ENCODE measurements at regions not wholly inside any gene's neighbourhood (a gene's known extent, or its start where the extent isn't known, plus 50 kb on each side); places are given as distances from the start of the nearest gene placed in this dataset.

DNA sequence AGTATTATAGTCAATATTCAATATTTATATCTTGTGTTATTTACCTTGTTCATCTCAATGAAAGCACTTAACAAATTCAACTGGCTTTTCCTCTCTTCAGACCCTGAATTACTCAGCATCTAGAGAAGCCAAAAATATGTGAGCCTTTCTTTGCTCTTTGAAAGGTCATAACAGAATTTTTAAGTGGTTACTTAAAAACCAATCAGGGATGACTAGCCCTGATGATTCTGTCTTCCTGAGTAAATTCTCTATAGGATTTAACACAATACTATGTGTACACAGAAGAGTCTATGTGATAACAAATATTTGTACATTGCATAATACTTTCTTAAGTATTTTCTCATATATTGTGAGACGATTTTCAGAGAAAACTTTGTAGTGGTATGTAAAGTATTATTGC lies 546.3 kb downstream of the MAT2B start:
- no peak for DNase-seq

DNA sequence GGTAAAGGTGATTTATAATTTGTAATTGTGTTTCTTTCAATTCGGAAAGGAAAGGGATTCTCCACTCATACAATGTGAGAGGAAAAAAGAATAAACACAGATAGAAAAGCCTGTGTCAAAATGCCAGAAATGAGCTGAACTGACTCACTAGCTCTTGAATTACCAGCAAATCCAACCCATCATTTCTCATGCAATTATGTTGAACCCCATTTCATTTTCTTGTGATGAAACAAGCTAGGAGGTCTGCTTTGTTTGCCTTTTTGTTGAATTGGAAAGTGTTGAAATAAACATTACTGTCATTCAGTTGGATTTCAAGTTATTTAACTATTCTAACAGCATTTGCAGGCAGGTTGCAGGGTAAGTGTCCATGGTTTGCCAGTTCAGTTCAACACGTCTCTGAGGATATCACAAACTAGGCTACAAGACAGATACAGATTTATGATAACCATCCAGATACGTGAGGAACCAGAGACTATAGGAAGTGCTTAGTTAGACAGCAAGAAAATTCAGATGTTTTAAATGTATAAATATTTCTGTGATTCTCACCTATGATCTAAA lies 547.2 kb downstream of the MAT2B start:
- DNase-seq: no peak

DNA sequence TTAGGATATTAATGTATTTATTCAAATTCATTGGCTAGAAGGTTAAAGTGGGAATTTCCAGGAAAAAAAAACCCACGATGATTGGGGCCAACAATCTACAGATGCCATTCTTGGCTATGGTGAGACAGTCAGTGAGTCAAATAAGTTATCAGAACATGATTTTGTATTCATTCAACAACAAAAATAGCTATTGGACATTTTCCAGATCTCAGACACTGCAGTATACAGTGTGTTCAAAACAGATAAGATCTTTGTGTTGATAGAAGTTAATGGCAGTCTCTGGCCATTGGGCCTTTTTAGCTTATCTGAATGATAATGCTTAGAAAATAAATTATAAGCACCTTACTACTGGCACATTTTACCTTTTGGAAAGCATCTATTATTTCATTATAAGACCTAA lies 547.7 kb downstream of the MAT2B start:
- DNase-seq: no peak

DNA sequence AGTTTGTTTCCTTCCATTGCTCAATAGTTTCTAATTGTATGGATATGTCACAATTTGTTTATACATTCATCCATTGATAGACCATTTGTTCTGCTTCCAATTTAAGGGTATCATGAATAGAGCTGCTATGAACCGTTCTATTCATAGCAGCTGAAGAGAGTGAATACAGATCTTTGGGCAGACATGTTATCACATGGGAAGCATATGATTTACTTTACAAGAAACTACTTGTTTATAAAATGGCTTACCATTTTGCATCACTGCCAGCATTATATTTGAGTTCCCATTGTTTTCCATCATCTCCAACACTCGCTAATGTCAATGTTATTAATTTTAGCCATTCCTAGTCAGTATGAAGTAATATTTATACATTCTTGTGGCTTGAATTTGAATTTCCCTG lies 549.0 kb downstream of the MAT2B start:
- DNase-seq: no peak

DNA sequence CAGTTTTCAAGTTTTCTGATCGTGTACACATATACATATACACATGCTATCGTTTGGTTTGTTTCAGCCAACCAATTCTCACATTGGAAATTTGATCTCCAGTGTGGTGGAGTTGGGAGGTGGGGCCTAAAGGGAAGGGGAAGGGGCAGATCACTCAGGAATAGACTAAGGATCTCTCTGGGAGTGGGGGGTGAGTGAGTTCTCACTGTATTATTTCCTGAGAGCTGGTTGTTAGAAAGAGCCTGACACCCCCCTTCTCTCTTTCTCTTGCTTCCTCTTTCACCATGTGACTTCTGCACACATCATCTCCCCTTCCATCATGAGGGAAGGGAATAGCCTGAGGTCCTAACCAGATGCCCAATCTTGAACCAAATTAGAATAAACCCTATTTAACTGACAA lies 551.7 kb downstream of the MAT2B start:
- DNase-seq: no peak

DNA sequence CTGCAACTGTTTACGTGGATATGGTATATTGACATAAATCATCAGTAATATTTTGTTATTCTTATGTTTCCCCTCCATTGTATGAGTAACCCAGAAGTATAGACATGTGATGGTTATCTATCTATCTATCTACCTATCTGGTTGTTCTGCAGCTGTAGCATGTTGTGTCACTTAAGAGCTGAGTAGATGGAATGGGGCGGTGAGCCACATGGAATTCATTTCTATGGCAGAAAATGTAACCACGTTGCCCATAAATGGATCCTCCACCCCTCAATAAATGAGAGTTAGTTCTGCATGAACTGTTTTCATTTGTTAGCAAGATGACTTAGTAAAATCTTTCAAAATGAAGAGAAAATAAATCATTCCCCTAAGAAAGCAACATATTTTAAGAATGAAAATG lies 553.2 kb downstream of the MAT2B start:
- no peak for DNase-seq

DNA sequence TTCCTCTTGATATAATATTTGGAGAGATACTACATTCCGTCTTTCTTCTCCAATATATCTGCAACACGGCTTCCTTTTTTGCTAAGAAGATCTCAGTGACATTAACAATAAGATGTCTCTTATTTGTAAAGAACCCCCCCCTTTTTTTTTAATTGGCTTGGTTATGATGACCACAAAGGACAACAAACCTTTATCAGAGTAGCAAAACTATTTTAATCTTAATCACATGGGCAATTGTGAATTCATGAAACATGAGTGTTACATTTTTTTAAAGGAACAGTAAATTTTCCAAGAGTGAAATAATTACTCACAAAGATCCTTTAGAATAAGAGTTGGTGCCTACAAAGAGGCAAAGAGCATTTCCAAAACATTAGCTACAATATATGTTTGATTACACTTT lies 554.1 kb downstream of the MAT2B start:
- DNase-seq: no peak

DNA sequence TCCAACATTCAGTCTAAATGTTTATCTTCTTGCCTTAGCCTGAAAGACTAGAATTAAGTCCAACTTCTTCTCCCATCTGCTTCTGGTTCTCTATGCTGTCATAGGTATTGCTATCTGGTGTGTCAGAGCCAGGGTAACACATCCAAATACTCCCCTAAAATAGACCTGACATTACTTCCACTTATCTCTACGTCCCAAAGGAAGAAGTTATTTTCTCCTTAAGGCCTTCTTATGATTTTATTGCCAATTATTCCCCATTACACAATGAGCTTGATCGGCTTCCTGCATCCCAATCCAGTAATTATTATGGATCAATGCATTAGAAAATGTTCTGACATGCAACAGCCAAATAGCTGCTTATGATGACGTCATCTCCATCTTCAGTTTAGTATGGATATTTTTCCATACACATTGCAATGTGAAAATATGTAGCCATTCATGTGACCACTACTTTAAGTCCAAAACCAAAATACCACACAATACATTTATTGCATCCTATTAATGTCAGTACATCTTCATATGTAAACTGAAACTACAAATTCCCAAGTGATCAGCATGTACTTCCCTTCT lies 555.5 kb downstream of the MAT2B start:
- DNase-seq: no peak

DNA sequence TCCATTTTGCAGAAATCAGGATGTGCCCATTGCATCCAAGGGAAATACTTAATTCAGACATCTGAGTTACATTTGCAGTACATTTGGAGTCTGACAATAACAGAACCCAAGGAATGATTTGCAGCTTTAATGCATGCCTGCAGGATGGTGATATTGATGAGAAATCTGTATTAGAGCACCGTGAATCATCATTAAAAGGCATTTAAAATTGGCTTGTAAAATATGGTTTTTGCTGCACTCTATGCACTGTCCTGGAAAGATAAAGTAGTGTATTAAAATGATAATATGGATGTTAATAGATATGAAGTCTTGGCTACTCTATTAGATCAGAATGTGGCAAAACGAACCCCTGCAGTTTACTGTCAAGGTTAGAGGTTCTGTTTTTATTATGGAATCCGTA lies 556.9 kb downstream of the MAT2B start:
- DNase-seq: no peak

DNA sequence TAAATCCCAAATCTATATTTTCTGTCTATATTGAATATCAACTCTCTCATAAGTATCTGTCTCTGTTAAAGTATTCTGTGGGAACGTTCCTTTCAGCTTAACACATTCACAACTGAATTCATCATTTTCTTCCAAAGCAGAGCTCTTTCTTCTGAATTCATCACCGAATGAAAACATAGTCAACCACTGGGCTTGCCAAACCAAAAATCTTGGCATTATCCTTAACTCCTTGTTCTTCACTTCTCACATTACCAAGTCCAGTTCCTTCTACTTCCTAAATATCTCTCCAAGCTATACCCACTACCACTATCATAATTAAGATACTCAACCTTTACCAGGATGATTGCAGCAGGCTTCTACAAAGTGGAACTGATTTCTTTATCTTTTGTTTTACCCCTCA lies 559.8 kb downstream of the MAT2B start:
- DNase-seq: no peak

DNA sequence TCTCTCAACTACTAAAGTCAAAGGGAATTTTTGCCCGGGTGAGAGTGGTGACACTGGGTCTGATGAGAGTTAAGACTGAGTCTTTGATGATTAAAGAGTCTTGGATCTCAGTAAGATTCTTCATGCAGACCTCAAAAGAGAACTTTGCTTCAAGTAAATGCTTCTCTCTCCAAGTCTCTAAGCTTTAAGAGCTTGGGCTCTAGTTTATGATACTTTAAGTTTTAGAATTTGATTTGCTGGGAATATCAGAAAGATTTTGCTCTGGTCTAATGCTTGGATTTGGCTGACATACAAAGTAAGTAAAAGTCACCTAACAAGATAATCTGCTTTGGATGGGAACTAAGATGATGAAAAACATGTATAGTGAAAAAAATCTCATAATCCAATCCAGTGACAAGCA lies 566.3 kb downstream of the MAT2B start:
- DNase-seq: no peak

DNA sequence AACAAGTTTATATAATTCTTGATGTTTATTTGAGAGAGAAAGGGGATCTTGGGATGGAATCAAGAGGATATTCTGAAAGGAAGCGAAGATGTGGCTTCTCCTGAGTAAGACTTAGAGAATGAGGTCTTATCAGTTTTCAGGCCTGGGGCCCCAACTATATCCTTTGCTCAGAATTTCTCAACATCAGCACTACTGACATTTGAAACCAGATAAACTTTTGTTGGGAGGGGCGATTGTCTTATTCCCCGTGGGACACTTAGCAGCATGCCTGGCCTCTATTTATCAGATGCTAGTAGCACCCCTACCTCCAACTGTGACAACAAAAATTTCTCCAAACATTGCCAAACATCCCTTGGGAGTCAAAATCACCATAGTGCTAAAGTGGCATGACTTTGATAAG lies 567.7 kb downstream of the MAT2B start:
- DNase-seq: no peak

DNA sequence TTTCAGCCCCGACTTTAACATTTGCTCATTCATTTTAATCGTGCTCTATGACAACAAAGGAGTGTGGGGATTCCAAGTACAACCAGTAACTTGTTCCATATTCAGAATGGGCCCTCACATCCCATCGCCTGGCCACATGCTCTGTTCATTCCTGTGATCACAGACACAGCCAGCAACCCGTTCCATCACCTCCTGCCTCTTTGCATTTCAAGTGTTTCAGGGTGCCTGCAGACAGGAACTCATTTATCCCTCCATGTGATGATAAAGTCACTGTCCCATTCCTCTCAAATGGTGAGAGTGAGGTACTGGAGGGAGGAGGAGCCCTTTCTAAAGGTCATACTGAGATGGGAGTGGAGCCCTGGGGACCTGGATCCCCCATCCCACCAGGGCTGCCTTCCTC lies 571.1 kb downstream of the MAT2B start:
- no peak for DNase-seq

DNA sequence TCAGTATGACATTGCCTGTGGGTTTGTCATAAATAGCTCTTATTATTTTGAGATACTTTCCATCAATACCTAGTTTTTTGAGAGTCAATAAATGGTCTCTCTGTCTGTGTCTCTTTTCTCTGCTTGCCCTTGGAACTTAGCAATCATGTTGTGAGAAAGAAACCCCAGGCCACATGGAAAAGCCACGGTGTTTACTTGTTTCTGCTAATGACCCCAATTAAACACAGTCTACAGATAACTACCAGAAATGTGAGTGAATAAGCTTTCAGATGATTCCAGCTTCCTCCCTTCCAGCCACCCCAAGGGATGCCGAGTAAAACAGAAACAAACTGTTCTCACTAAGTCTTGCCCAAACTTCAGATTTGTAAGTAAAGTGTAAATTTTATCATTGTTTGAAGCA lies 584.9 kb downstream of the MAT2B start:
- DNase-seq: no peak

DNA sequence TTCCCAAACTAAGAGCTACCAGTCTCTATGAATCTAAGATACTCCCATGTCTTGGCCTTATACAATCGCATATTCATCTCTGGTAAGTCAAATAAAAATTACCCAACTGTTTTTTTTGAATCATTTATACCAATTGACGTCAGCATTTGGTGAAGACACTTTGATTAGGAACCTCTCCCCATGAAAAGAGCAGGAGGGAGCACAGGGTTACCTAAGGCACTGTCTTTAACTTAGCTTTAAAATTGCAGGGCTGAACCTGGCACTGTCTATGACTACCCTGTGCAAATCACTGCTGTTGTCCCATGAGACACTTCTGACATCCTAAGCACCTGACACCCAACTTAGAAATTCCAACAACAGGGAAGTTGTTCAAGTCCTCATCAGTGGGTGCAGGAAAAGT lies 586.4 kb downstream of the MAT2B start:
- no peak for DNase-seq

DNA sequence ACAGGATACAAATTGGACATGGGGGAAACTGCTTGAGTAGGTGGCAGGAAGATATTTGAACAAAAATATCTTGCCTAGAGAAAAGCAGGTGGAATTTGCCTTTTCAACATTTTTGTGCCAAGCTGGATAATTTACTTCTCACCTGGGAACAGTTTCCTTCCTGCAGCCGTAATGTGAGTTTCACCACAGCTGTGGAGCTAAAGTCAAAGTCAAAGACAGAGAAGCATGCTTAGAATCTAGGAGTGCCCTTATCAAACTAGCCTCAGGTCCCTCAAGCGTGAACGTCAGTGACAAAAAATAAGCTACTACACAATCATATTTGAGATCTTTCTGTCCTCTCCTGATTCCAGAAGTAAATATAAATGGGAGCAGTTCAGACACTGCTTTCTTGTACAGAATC lies 588.9 kb downstream of the MAT2B start:
- DNase-seq: no peak

DNA sequence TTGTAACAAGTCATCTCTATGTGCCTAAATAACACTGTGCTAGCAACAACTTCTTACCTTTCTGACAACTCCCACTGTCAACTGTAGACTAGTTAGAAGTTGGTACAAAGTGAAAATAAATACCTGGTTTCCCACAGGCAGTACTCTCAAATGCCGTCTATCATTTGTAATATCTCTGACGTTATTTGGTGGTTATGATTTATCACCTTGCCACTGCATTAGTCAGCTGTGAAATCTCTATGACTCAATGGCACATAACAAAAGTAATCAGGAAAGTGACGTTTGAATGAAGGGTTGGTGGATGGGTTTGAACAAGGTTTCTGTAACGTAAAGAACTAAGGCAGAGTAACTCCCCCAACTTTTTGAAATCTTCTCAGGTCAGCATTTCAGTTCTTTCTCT lies 592.3 kb downstream of the MAT2B start:
- no peak for DNase-seq

DNA sequence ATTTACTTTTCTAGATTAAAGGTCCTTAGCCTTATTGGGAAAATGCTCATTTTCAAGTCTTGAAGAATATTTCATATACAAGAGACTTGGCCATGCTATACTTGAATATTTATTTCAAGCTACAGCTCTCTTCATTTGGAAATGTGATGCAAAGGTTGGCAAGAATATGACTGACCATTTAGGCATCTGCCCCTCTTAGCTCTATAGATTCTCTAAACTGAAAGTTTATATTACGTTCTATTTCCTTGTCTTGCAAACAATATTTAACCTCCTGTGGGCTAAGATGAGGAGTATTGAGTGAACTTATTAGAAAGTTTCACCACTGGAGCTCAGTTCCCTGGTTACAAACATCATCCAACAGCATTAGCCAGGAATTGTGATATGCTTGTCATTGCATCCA lies 593.1 kb downstream of the MAT2B start:
- DNase-seq: no peak

DNA sequence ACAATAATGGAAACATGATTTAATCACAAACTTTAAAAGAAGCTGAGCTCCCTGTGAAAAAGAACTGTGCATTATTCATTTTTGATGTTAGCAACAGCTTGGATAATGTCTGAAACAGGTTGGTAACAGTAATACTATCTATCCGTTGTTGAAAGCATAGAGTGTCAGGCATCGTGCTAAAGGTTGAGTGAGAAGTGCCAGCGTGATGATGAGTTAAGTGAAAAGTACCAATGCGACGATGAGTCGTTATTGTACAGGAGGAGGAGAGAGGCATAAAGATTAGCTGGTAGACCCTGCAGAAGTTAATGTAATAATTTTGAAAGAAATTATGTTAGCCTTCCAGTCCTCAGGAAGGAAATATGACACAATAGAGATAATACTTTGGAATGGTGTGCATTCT lies 593.6 kb downstream of the MAT2B start:
- DNase-seq: no peak

DNA sequence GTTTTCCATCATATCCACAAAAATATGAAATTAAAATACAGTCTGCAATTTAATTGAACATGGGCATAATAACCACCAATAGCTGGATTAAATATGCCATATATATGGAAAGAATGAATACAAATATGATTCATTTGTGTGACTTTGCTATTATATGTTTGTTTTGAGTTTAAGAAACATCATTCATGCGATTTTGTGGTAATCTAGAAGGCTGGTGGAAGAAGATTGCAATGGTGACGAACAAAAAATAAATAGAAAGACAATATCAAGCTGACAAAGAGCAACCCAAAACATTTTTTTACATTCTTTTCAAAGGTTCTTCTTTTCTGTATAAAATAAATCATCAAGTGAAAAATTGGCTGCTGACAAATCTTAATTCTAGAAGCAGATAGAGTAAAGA lies 610.0 kb downstream of the MAT2B start:
- no peak for DNase-seq

DNA sequence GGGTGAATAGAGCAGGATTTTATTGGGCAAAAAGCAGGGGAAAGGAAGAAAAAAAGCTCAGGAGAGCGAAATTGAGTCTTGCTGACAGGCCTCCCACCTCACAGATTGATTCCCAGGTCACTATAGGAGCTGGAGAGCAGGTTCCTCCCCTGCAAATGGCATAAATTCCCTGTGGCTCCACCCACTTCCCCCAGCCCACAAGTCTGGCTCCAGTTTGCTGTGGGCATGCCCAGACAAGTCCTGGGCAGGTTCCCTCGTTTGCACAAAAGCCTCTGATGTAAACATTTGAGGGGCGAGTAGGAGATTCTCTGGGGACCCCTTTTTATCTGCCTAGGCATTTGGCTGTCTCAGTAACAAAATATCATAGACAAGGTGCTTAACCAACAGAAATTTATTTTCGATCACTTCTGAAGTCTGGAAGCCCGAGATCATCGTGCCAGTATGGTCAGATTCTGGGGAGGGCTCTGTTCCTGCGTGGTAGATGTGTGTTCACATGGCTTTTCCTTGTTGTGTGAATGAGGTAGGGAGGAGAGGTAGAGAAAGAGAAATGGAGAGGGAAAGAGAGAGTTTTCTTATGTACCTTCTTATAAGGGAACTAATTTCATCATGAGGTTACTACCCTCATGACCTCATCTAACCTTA lies 614.5 kb downstream of the MAT2B start:
- peak; percentile 29 to 56 for DNase-seq

DNA sequence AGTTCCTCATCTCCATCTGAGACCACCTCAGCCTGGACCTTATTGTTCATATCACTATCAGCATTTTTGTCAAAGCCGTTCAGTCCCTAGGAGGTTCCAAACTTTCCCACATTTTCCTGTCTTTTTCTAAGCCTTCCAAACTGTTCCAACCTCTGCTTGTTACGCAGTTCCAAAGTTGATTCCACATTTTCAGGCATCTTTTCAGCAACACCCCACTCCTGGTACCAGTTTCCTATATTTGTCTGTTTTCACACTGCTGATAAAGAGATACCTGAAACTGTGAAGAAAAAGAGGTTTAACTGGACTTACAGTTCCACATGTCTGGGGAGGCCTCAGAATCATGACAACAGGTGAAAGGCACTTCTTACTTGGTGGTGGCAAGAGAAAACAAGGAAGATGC lies 622.1 kb downstream of the MAT2B start:
- no peak for DNase-seq

DNA sequence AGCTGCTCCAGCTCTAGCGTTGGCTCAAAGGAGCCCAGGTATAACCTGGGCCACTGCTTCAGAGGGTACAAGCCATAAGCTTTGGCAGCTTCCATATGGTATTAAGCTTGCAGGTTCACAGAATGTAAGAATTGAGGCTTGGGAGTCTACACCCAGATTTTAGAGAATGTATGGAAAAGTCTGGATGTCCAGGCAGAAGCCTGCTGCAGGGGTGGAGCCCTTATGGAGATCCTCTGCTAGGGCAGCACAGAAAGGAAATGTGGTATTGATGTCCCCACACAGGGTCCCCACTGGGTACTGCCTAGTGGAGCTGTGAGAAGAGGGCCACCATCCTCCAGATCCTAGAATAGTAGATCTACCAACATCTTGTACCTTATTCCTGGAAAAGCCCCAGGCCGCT lies 626.9 kb downstream of the MAT2B start:
- no peak for DNase-seq

DNA sequence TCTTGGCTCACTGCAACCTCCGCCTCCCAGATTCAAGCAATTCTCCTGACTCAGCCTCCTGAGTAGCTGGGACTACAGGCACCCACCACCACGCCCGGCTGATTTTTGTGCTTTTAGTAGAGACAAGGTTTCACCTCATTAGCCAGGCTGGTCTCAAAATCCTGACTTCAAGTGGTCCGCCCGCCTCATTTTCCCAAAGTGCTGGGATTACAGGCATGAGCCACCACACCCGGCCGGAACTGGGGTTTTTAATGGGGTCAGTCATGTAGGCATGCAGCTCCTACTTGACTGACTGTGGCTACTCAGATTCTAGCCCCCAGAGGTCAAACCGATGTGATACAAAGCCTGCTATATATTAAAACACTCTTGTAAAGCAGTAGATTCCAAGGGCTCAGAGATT lies 631.7 kb downstream of the MAT2B start:
- no peak for DNase-seq

DNA sequence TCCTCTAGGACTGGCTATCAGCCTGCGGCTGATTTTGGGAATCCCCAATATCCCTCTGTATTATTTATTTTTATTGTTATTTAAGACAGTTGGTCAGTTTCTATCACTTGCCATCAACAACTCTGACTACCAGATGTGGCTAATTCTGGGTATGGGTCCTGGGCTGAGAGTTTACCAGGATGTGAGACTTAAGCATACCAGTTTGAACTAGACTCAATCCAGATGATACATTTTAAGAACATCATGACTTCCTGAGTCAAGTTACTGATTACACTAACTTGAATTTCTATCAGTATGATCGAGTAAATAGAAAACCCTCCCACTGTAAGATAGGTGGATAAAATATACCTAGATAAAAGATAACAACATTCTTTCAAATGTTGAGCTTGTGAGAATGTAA lies 634.0 kb downstream of the MAT2B start:
- no peak for DNase-seq
